ENCODE measurements at regions not wholly inside any gene's neighbourhood (a gene's known extent, or its start where the extent isn't known, plus 50 kb on each side); places are given as distances from the start of the nearest gene placed in this dataset.
"Not testable (repeated sequence)": the region's sequence is repeated elsewhere in the genome, so short reads cannot be mapped to it uniquely, and the experiment has no call there.

GRCh38 chr1:184888505-184888904, 85.8 kb downstream of the NIBAN1 start:
- DNase-seq (ENCODE audit: low read depth), result peak; percentile 87

GRCh38 chr1:184882957-184883815, 91.1 kb downstream of the NIBAN1 start:
- DNase-seq (ENCODE audit: low read depth), result no peak

- DNase-seq (ENCODE audit: low read depth), result no peak
Measured at GRCh38 chr1:184881941-184882913, 92.1 kb downstream of the NIBAN1 start.

GRCh38 chr1:184879876-184880557, 94.3 kb downstream of the NIBAN1 start:
- DNase-seq (ENCODE audit: low read depth), result no peak

- DNase-seq (ENCODE audit: low read depth), result no peak
Measured at GRCh38 chr1:184878602-184879001, 95.7 kb downstream of the NIBAN1 start.

- DNase-seq (ENCODE audit: low read depth), result no peak
Measured at GRCh38 chr1:184878002-184878401, 96.3 kb downstream of the NIBAN1 start.

- DNase-seq (ENCODE audit: low read depth), result not testable (repeated sequence)
Measured at GRCh38 chr1:184876015-184876414, 98.3 kb downstream of the NIBAN1 start.

GRCh38 chr1:184875218-184875617, 99.1 kb downstream of the NIBAN1 start:
- DNase-seq (ENCODE audit: low read depth), result no peak

- DNase-seq (ENCODE audit: low read depth), result no peak
Measured at GRCh38 chr1:184870319-184870718, 104.0 kb downstream of the NIBAN1 start.

GRCh38 chr1:184867866-184868689, 106.2 kb downstream of the NIBAN1 start:
- no peak for DNase-seq (ENCODE audit: low read depth)

- peak; percentile 88 for DNase-seq (ENCODE audit: low read depth)
Measured at GRCh38 chr1:184866991-184867788, 107.1 kb downstream of the NIBAN1 start.

- DNase-seq (ENCODE audit: low read depth), result no peak
Measured at GRCh38 chr1:184866586-184866985, 107.7 kb downstream of the NIBAN1 start.

- no peak for DNase-seq (ENCODE audit: low read depth)
Measured at GRCh38 chr1:184865831-184866230, 108.5 kb downstream of the NIBAN1 start.

- DNase-seq (ENCODE audit: low read depth), result no peak
Measured at GRCh38 chr1:184861755-184862336, 107.2 kb upstream of the EDEM3 start.

GRCh38 chr1:184860985-184861754, 106.5 kb upstream of the EDEM3 start:
- DNase-seq (ENCODE audit: low read depth), result no peak

GRCh38 chr1:184860535-184860934, 105.9 kb upstream of the EDEM3 start:
- DNase-seq (ENCODE audit: low read depth), result no peak

- DNase-seq (ENCODE audit: low read depth), result no peak
Measured at GRCh38 chr1:184859381-184860105, 104.9 kb upstream of the EDEM3 start.

- DNase-seq (ENCODE audit: low read depth), result no peak
Measured at GRCh38 chr1:184858288-184858687, 103.6 kb upstream of the EDEM3 start.

Data from ELR (cell line).